Thoracic aorta (tissue), 2 donors: ENCODE measurements at regions not wholly inside any gene's neighbourhood (a gene's known extent, or its start where the extent isn't known, plus 50 kb on each side); places are given as distances from the start of the nearest gene placed in this dataset.

Experiments
- ATAC-seq: fragments of 150-250 bp; one replicate; pipeline ENCODE4 v1.8.0; 2017; ENCODE audit warnings: low read depth; ENCODE audit not compliant: insufficient number of reproducible peaks, low FRiP score
- DNase-seq: peaks from one replicate; pipeline ENCODE4 v3.0.0-alpha.2; 2020; ENCODE audit warnings: low spot score
- H3K27ac ChIP-seq, 2 donors: fragments of 200-600 bp; sonication (generic); 1 replicate in 1 of 2; 2 replicates in 1 of 2; pipeline ENCODE4 v1.5.1; 2016; ENCODE audit warnings: mild to moderate bottlenecking in 2 of 2, moderate library complexity in 2 of 2
- H3K27me3 ChIP-seq: fragments of 200-600 bp; sonication (generic); replicated peaks from 2 replicates; pipeline ENCODE4 v1.6.0; 2016; ENCODE audit warnings: mild to moderate bottlenecking; ENCODE audit not compliant: insufficient read depth
- H3K36me3 ChIP-seq: fragments of 200-600 bp; sonication (generic); one replicate; pipeline ENCODE4 v1.5.1; 2016
- H3K4me1 ChIP-seq, 2 donors: fragments of 200-600 bp; sonication (generic); 1 replicate in 1 of 2; 2 replicates in 1 of 2; pipeline versions ENCODE4 v1.5.1 to v1.6.0; 2016; ENCODE audit warnings: low read depth in 2 of 2, mild to moderate bottlenecking in 1 of 2; ENCODE audit not compliant: control insufficient read depth in 1 of 2
- H3K4me3 ChIP-seq: fragments of 200-600 bp; sonication (generic); 2 replicates; pipeline ENCODE4 v1.5.1; 2016; ENCODE audit warnings: mild to moderate bottlenecking
- H3K9me3 ChIP-seq: fragments of 200-600 bp; sonication (generic); 2 replicates; pipeline ENCODE4 v1.5.1; 2016
- TF ChIP-seq, protein P1 (sequence below): fragments of 200-600 bp; sonication (generic); IDR thresholded peaks from one replicate; pipeline ENCODE4 v1.5.1; 2019; ENCODE audit warnings: antibody characterized with exemption

DNA sequence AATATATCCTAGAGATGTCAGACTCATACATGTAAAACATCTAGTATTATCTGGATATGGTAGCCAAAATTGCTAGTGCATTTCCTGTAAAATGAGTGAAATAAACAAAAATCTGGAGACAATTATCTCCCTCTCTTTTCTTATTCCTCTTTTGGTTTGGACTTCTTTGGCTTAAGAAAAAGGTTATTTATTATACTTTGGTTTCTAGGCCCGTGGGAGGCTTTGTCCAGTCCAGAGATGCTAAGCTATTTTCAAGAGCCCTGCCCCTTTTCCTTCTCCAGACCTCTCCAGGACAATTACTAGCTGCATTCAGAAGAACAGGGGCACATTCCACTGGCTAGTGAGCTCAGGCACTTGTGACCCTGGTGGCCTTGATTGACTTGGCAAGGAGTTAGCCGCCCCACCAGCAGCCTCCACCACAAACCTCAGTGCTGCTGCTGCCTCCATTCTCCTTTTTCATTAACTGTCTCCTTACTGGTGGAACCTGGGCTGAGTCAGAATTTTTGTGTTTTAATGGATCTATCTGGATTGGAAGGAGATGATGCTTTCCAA lies 747.3 kb upstream of the TENM4 start:
- no peaks in the 10 kb centered on the region for H3K4me1 ChIP-seq
- TF ChIP-seq, protein P1, sequence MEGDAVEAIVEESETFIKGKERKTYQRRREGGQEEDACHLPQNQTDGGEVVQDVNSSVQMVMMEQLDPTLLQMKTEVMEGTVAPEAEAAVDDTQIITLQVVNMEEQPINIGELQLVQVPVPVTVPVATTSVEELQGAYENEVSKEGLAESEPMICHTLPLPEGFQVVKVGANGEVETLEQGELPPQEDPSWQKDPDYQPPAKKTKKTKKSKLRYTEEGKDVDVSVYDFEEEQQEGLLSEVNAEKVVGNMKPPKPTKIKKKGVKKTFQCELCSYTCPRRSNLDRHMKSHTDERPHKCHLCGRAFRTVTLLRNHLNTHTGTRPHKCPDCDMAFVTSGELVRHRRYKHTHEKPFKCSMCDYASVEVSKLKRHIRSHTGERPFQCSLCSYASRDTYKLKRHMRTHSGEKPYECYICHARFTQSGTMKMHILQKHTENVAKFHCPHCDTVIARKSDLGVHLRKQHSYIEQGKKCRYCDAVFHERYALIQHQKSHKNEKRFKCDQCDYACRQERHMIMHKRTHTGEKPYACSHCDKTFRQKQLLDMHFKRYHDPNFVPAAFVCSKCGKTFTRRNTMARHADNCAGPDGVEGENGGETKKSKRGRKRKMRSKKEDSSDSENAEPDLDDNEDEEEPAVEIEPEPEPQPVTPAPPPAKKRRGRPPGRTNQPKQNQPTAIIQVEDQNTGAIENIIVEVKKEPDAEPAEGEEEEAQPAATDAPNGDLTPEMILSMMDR, result no peak
- no peak for ATAC-seq

DNA sequence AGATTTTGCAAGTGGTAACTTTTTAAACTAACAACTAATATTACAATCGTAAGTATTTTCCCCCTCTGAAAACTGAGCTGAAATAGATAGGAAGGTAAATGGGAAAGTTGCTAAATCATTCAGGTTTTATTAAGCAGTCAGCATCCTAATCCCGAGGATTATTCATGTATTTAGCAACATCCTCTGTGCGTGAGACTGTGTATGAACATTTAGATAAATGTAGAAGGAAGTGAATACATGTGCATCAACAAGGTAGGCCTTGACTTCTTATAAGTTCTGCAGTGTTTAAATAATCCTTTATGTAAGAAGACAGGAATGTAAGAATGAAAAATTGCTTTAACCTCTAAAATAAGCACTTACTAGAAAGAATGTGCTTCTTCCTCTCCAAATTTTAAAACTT lies 745.9 kb upstream of the TENM4 start:
- TF ChIP-seq, protein P1, result no peak
- Histone ChIP-seq H3K4me1 (no peaks in the 10 kb centered on the region), H3K27me3 (no peaks in the 10 kb centered on the region), H3K9me3 (no peaks in the 10 kb centered on the region), H3K36me3 (no peaks in the 10 kb centered on the region), H3K27ac (no peak overlapping the region), H3K4me3 (no peak overlapping the region)
- ATAC-seq, result no peak
- no peak for DNase-seq

More for the DNA sequence above, 747.3 kb upstream of the TENM4 start:
- no peaks in the 10 kb centered on the region for H3K9me3 ChIP-seq
- no peak overlapping the region for H3K4me3 ChIP-seq
- no peaks in the 10 kb centered on the region for H3K36me3 ChIP-seq
- H3K27me3 ChIP-seq, result no peaks in the 10 kb centered on the region
- H3K27ac ChIP-seq, result no peak overlapping the region
- DNase-seq, result no peak

DNA sequence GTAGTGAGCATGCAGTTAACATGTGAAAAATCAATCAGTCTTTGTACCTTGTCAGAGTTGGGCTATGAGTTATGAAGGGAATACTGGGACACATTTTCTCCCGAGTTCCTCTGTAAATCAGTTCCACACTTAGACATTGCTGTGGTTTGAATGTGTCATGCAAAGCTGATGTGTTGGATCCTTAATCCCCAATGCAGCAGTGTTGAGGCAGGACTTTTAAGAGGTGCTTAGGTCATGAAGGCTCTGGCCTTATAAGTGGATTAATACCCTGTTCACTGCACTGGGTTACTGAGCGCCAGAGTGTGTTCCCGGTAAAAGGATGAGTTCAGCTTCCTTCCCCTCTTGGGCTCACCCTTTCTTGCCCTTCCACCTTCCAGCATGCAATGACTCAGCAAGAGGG lies 742.1 kb upstream of the TENM4 start:
- H3K9me3 ChIP-seq, result no peaks in the 10 kb centered on the region
- DNase-seq (no peak), ATAC-seq (no peak)
- TF ChIP-seq, protein P1, result no peak
- no peaks in the 10 kb centered on the region for H3K27me3 ChIP-seq
- no peak overlapping the region for H3K4me3 ChIP-seq
- H3K4me1 ChIP-seq, result no peaks in the 10 kb centered on the region
- H3K36me3 ChIP-seq, result no peaks in the 10 kb centered on the region
- H3K27ac ChIP-seq, result no peak overlapping the region

DNA sequence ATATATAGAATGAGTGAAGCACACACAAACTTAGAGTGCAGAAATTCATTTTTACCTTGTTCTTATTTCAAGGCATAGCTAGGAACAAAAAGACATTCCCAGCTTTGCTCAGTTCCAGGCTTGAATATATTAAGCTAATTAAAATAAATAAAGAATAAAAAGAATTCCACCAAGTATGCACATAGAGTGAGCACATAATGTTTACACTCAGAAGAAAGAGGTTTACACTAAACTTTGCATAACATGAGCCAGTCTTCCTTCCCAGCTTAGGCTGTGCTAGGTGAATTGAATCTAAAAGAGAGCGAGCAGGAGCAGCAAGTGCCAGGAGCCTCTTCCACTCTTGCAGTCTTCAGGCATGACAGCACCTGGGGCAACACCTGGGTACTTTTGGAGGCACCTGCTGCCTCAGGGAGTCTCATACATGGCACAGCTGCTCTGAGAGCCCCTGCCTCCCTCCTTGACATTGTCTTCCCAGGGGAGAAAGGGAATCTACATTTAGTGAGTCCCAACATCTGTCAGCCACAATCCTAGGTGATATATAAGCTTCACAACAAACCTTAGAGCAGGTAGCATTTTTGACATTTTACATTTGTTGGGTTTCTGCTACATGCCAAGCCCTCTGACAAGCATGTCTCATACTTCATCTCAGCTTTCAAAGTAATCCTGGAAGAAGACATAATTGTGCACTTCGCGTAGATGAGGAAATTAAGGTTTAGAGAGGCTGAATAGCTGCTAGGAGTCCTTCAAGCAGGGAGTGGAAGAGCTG lies 732.7 kb upstream of the TENM4 start:
- ATAC-seq, result no peak
- no peak for DNase-seq
- Histone ChIP-seq H3K27me3 (no peaks in the 10 kb centered on the region), H3K4me3 (no peak overlapping the region), H3K9me3 (no peaks in the 10 kb centered on the region), H3K36me3 (no peaks in the 10 kb centered on the region), H3K27ac (no peak overlapping the region), H3K4me1 (no peaks in the 10 kb centered on the region)
- TF ChIP-seq, protein P1, result no peak

DNA sequence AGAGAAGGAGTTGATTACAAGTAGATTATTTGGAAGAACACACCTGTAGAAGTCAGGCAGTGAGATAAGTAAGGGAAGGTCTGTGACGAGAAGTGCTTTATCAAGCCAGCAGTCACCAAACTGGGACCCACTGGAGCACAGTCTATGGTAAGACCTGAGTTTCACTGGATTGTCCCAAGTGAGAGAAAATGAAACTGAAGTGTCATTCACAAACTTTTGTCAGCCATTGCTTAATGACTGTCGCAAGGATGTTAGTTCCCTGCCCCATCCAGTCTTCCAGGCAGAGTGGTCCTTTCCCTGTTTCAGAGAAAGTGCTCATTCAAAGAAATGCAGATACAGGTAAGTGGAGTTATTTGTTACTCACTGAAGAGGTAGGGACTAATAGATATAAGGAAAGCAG lies 728.0 kb upstream of the TENM4 start:
- no peaks in the 10 kb centered on the region for H3K4me1 ChIP-seq
- H3K36me3 ChIP-seq, result no peaks in the 10 kb centered on the region
- TF ChIP-seq, protein P1, result no peak
- no peak for ATAC-seq
- no peaks in the 10 kb centered on the region for H3K27me3 ChIP-seq
- DNase-seq, result no peak
- H3K9me3 ChIP-seq, result no peaks in the 10 kb centered on the region
- H3K4me3 ChIP-seq, result no peak overlapping the region
- no peak overlapping the region for H3K27ac ChIP-seq
